IPS DF 6.9 (cell line): ENCODE measurements at regions not wholly inside any gene's neighbourhood (a gene's known extent, or its start where the extent isn't known, plus 50 kb on each side); places are given as distances from the start of the nearest gene placed in this dataset.

Experiments used
- DNase-seq: peaks from one replicate; pipeline ENCODE4 v3.0.0-alpha.2; 2013; ENCODE audit warnings: low read depth, low spot score
- H3K27ac ChIP-seq: one replicate; pipeline ENCODE4 v1.5.1; 2013; ENCODE audit warnings: low read length, control low read depth
- H3K27me3 ChIP-seq: 2 replicates; pipeline ENCODE4 v1.6.1; 2013; ENCODE audit warnings: mild to moderate bottlenecking, low read length; ENCODE audit not compliant: control insufficient read depth, insufficient read depth
- H3K36me3 ChIP-seq: 2 replicates; pipeline ENCODE4 v1.6.1; 2013; ENCODE audit warnings: low read length; ENCODE audit not compliant: control insufficient read depth, insufficient read depth
- H3K4me1 ChIP-seq: 2 replicates; pipeline ENCODE4 v1.6.1; 2013; ENCODE audit warnings: low read length; ENCODE audit not compliant: control insufficient read depth, insufficient read depth
- H3K4me3 ChIP-seq: 2 replicates; pipeline ENCODE4 v1.5.1; 2013; ENCODE audit warnings: mild to moderate bottlenecking, low read length
- H3K9me3 ChIP-seq: 2 replicates; pipeline ENCODE4 v1.6.1; 2013; ENCODE audit warnings: low read length, inconsistent platforms; ENCODE audit not compliant: control insufficient read depth, insufficient read depth
- WGBS: extraction: QIAGEN DNeasy Blood & Tissue Kit; methylation state at CpG from one replicate; pipeline ENCODE4 v1.1.7; 2013; ENCODE audit warnings: mixed read lengths, missing lambda C conversion rate; ENCODE audit not compliant: insufficient read length, insufficient coverage; 5-methylcytosine and 5-hydroxymethylcytosine counted together

DNA sequence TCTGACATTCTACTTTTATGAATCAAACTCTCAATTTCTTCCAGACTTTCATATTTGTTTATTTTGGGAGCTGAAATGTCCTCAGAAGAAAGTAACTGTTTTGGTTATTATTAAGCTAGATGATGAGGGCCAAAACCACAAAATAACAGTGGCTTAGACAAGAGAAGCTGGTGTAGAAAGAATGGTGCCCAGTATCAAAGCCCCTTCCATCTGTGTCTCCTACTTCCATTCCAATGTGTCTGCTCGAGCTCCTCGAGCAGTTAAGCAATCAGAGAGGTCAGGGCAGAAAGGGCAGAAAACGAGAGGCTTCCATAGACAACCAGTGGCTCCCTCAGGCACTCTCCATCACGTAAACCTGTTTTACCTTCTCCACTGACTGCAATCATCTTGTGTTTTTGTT lies 59.7 kb upstream of the MAGI1 start:
- H3K4me3 ChIP-seq: no peak overlapping the region
- no peak overlapping the region for H3K27ac ChIP-seq
- H3K4me1 ChIP-seq: no peaks in the 10 kb centered on the region
- no peak for DNase-seq
- WGBS: no CpG with 5 or more reads among the region's 4 CpGs
- H3K27me3 ChIP-seq: no peaks in the 10 kb centered on the region
- no peaks in the 10 kb centered on the region for H3K36me3 ChIP-seq
- H3K9me3 ChIP-seq: no peaks in the 10 kb centered on the region

DNA sequence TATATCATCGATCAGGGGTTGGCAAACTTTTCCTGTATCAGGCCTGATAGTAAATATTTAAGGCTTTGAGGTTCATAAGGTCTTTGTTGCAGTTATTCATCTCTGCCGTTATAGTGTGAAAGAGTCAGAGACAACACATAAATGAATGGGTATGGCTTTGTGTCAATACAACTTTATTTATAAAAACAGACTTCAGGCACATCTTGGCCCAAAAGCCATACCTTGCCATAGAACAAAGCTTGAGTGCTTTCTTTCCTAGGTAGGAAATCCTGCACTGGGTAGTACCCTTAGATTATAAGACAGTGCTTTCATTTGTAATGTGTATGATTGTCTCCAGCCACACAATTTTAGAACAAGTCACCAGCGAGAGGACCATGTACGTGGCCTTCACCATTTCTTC lies 58.9 kb upstream of the MAGI1 start:
- H3K27me3 ChIP-seq: no peaks in the 10 kb centered on the region
- H3K36me3 ChIP-seq: no peaks in the 10 kb centered on the region
- H3K4me1 ChIP-seq: no peaks in the 10 kb centered on the region
- no CpG with 5 or more reads among the region's 4 CpGs for WGBS
- H3K9me3 ChIP-seq: no peaks in the 10 kb centered on the region
- no peak overlapping the region for H3K27ac ChIP-seq
- H3K4me3 ChIP-seq: no peak overlapping the region
- DNase-seq: no peak

DNA sequence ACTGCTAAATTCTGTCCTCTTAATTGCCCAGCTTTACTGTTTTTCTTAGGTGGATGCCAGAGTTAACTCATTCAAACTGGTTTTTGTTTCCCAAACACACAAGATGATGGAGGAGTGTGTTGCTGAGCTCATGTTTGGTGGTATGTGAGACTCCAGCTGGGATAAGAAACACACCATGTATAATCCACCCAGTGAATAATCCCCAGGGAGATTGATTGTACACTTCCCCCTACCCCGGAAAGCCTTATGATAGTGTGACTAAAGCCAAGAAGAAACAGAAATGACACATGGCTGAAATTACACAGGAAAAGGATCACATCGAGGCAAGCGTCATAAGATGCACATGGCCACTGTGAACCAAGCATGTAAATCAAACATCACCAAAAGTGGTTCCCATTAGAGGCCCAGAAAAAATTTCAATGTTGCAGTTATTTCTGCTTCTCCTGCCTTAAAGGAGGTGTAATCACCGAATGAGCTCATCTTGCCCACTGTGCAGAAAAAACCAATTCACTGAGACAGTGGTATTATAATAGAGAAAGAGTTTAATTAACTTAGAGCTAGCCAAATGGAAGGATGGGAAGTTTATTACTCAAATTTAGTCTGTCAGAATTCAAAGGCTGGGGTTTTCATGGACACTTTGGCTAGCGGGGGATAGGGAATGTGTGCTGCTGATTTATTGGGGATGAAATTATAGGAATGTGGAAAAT lies 56.7 kb upstream of the MAGI1 start:
- Histone ChIP-seq H3K27me3 (no peaks in the 10 kb centered on the region), H3K36me3 (no peaks in the 10 kb centered on the region), H3K9me3 (no peaks in the 10 kb centered on the region), H3K27ac (no peak overlapping the region), H3K4me1 (no peaks in the 10 kb centered on the region), H3K4me3 (no peak overlapping the region)
- DNase-seq: no peak
- no CpG with 5 or more reads among the region's 5 CpGs for WGBS

DNA sequence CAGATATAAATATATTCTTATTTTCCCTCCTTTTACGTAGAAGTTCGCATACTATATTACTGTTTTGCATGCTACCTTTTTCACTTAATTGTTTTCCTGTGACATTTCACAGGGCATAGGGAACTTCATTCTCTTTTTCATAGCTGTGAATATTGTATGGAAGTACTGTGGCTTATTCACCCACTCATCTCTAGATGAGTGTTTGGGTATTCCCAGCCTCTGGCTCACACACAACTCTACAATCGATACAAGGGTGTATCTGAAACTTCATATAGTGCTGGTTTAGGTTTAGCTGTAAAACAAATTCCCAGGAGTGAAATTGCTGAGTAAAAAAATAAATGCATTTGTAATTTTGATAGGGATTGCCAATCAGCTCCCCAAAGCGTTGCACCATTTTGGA lies 55.3 kb upstream of the MAGI1 start:
- H3K4me3 ChIP-seq: no peak overlapping the region
- WGBS: no CpG with 5 or more reads among the region's 4 CpGs
- DNase-seq: no peak
- H3K36me3 ChIP-seq: no peaks in the 10 kb centered on the region
- H3K27ac ChIP-seq: no peak overlapping the region
- no peaks in the 10 kb centered on the region for H3K9me3 ChIP-seq
- H3K4me1 ChIP-seq: no peaks in the 10 kb centered on the region
- H3K27me3 ChIP-seq: no peaks in the 10 kb centered on the region

DNA sequence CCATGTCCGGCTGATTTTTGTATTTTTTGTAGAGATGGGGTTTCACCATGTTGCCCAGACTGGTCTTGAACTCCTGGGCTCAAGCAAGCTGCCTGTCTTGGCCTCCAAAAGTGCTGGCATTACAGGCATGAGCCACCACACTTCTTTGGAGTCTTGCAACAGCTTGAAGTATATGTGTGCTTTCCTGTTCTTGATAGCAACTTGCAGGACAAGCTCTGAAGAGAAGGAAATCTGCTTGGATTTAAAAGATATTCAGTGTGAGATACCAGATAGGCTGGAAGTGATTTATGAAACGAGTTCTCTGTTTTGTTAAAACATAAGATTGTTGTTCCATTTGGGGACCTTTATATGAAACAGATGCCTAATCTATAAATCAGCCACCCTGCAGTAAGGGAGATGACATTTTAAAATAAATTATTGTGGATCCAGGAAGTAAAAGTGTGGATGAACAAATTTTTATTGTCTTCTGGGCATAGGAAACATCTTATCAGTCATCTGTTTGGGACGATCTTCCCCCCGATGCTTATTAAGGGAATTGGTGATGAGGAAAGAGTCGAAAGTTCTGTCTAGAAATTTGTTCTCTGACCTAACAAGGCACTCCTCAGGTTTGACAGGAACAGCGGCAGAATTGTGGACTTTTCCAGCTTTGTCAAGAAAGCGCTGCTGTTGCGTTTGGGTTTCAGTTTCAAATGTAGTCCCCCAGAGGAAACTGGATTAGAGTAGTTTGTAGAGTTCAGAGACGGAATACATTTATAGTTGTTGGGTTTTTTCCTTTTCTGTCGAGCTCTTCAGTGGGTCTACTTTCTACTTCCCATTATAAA lies 53.7 kb upstream of the MAGI1 start:
- Histone ChIP-seq H3K4me1 (no peaks in the 10 kb centered on the region), H3K27me3 (no peaks in the 10 kb centered on the region), H3K36me3 (no peaks in the 10 kb centered on the region), H3K27ac (no peak overlapping the region), H3K9me3 (no peaks in the 10 kb centered on the region), H3K4me3 (no peak overlapping the region)
- no peak for DNase-seq
- WGBS: no CpG with 5 or more reads among the region's 10 CpGs
